ENCODE measurements at regions not wholly inside any gene's neighbourhood (a gene's known extent, or its start where the extent isn't known, plus 50 kb on each side); places are given as distances from the start of the nearest gene placed in this dataset.

- TF ChIP-seq SPI1 (IDR thresholded peaks at IDR 0.05; ENCODE audit: borderline replicate concordance, low read depth) (no peak), CTCF (IDR thresholded peaks at IDR 0.05; ENCODE audit: insufficient read depth, low read length) (no peak), REST (IDR thresholded peaks at IDR 0.05; ENCODE audit: insufficient replicate concordance, low read depth) (no peak), POLR2AphosphoS5 (IDR thresholded peaks at IDR 0.05; ENCODE audit: low read depth) (no peak), GABPA (IDR thresholded peaks at IDR 0.05; ENCODE audit: low read depth) (no peak)
- no peaks in the 10 kb centered on the region for H3K27me3 ChIP-seq (ENCODE audit: insufficient read depth, poor library complexity, severe bottlenecking)
- H3K27ac ChIP-seq (replicated peaks) = no peak overlapping the region
- no peak overlapping the region for H3K4me3 ChIP-seq (replicated peaks; ENCODE audit: insufficient read depth, low read length)
- no peak for DNase-seq (ENCODE audit: low read depth in 1 of 2, low spot score in 1 of 2)
Observed at GRCh38 chr17:55572139-55572538, 60.9 kb upstream of the SMIM36 start.

GRCh38 chr17:55571095-55571494 lies 59.8 kb upstream of the SMIM36 start:
- H3K27me3 ChIP-seq (ENCODE audit: insufficient read depth, poor library complexity, severe bottlenecking) = no peaks in the 10 kb centered on the region
- TF ChIP-seq REST (IDR thresholded peaks at IDR 0.05; ENCODE audit: insufficient replicate concordance, low read depth) (no peak), GABPA (IDR thresholded peaks at IDR 0.05; ENCODE audit: low read depth) (no peak), POLR2AphosphoS5 (IDR thresholded peaks at IDR 0.05; ENCODE audit: low read depth) (no peak), CTCF (IDR thresholded peaks at IDR 0.05; ENCODE audit: insufficient read depth, low read length) (no peak)
- H3K4me3 ChIP-seq (replicated peaks; ENCODE audit: insufficient read depth, low read length) = no peak overlapping the region
- no peak for DNase-seq (ENCODE audit: low read depth in 1 of 2, low spot score in 1 of 2)
- no peak overlapping the region for H3K27ac ChIP-seq (replicated peaks)

GRCh38 chr17:55570391-55570790 lies 59.1 kb upstream of the SMIM36 start:
- TF ChIP-seq POLR2AphosphoS5 (IDR thresholded peaks at IDR 0.05; ENCODE audit: low read depth) (no peak), REST (IDR thresholded peaks at IDR 0.05; ENCODE audit: insufficient replicate concordance, low read depth) (no peak), GABPA (IDR thresholded peaks at IDR 0.05; ENCODE audit: low read depth) (no peak), CTCF (IDR thresholded peaks at IDR 0.05; ENCODE audit: insufficient read depth, low read length) (no peak), SPI1 (IDR thresholded peaks at IDR 0.05; ENCODE audit: borderline replicate concordance, low read depth) (no peak)
- Histone ChIP-seq H3K27ac (replicated peaks) (no peak overlapping the region), H3K4me3 (replicated peaks; ENCODE audit: insufficient read depth, low read length) (no peak overlapping the region), H3K27me3 (ENCODE audit: insufficient read depth, poor library complexity, severe bottlenecking) (no peaks in the 10 kb centered on the region)
- DNase-seq (ENCODE audit: low read depth in 1 of 2, low spot score in 1 of 2) = no peak
